Neural progenitor cell (in vitro differentiated cells): ENCODE measurements at regions not wholly inside any gene's neighbourhood (a gene's known extent, or its start where the extent isn't known, plus 50 kb on each side); places are given as distances from the start of the nearest gene placed in this dataset.
"Not testable (repeated sequence)": the region's sequence is repeated elsewhere in the genome, so short reads cannot be mapped to it uniquely, and the experiment has no call there.

Experiments
- DNase-seq: peaks from one replicate; pipeline ENCODE4 v3.0.0-alpha.2; 2016; ENCODE audit warnings: low spot score
- H2AFZ ChIP-seq: fragments of 200-600 bp; sonication (generic); replicated peaks from 2 replicates; pipeline ENCODE4 v1.6.1; 2016; ENCODE audit warnings: antibody characterized with exemption
- H3F3A ChIP-seq: fragments of 200-600 bp; sonication (generic); 2 replicates; pipeline ENCODE4 v1.6.1; 2016; ENCODE audit warnings: antibody characterized with exemption, low read depth
- H3K27ac ChIP-seq: fragments of 200-600 bp; sonication (generic); 2 replicates; pipeline ENCODE4 v1.5.1; 2016; ENCODE audit warnings: mild to moderate bottlenecking
- H3K27me3 ChIP-seq: fragments of 200-600 bp; sonication (generic); 2 replicates; pipeline ENCODE4 v1.6.1; 2016; ENCODE audit warnings: mild to moderate bottlenecking, moderate library complexity
- H3K36me3 ChIP-seq: fragments of 200-600 bp; sonication (generic); 2 replicates; pipeline ENCODE4 v1.5.1; 2016
- H3K4me1 ChIP-seq: fragments of 200-600 bp; sonication (generic); 2 replicates; pipeline ENCODE4 v1.6.1; 2016; ENCODE audit warnings: mixed run types
- H3K4me2 ChIP-seq: fragments of 200-600 bp; sonication (generic); 2 replicates; pipeline ENCODE4 v1.6.1; 2016
- H3K4me3 ChIP-seq: fragments of 200-600 bp; sonication (generic); 2 replicates; pipeline ENCODE4 v1.5.1; 2016
- H3K79me2 ChIP-seq: fragments of 200-600 bp; sonication (generic); 2 replicates; pipeline ENCODE4 v1.6.1; 2016; ENCODE audit warnings: low read depth
- H3K9ac ChIP-seq: fragments of 200-600 bp; sonication (generic); 2 replicates; pipeline ENCODE4 v1.6.1; 2016
- H3K9me3 ChIP-seq: fragments of 200-600 bp; sonication (generic); 2 replicates; pipeline ENCODE4 v1.5.1; 2016; ENCODE audit warnings: low read depth
- H4K20me1 ChIP-seq: fragments of 200-600 bp; sonication (generic); 2 replicates; pipeline ENCODE4 v1.6.1; 2016; ENCODE audit warnings: low read depth
- H3K27ac Mint-ChIP-seq: 3 replicates; pipeline ENCODE4 v1.8.0; 2021; ENCODE audit warnings: mixed read lengths
- H3K27me3 Mint-ChIP-seq: 2 replicates; pipeline ENCODE4 v1.8.0; 2022; ENCODE audit warnings: low read depth, mild to moderate bottlenecking, inconsistent platforms, moderate library complexity, mixed read lengths; ENCODE audit not compliant: insufficient read depth
- H3K36me3 Mint-ChIP-seq: 3 replicates; pipeline ENCODE4 v1.8.0; 2021; ENCODE audit warnings: mixed read lengths
- H3K4me1 Mint-ChIP-seq: 3 replicates; pipeline ENCODE4 v1.8.0; 2021; ENCODE audit warnings: mixed read lengths
- H3K4me3 Mint-ChIP-seq: 3 replicates; pipeline ENCODE4 v1.8.0; 2021; ENCODE audit warnings: mild to moderate bottlenecking, moderate library complexity, mixed read lengths
- H3K9me3 Mint-ChIP-seq: 3 replicates; pipeline ENCODE4 v1.8.0; 2020; ENCODE audit warnings: mixed read lengths
- EZH2 ChIP-seq: fragments of 200-600 bp; sonication (generic); IDR thresholded peaks from 2 replicates; pipeline ENCODE4 v1.6.1; 2017; ENCODE audit warnings: antibody characterized with exemption, mild to moderate bottlenecking, moderate library complexity
- EZH2phosphoT487 ChIP-seq: fragments of 200-600 bp; sonication (generic); IDR thresholded peaks from 2 replicates; pipeline ENCODE4 v1.6.1; 2017; ENCODE audit warnings: antibody characterized with exemption
- TF ChIP-seq, protein P1 (sequence below): fragments of 200-600 bp; sonication (generic); IDR thresholded peaks from 2 replicates; pipeline ENCODE4 v1.5.1; 2017; ENCODE audit warnings: antibody characterized with exemption, mild to moderate bottlenecking

DNA sequence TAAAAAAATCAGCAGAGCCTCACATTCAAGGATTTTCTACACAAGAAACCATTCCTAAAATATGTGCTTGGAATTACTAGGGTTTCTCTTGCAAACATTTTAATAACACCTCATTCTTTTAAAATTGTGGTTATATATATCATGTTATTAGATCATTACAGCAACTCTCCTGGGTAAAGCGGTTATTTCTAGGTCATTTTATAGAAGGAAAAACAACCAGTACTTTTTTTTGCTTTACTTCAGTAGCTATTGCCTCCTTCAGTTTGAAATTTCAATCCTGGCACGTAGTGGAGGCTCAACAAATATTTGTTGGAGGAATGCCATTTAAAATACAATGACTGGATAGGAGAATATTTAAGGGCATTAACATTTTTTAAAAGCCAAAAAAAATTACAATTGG, 220.6 kb downstream of the CDRT15L2 start:
- Mint-ChIP-seq H3K27me3 (peaks cover under 1% of the 10 kb centered on the region), H3K9me3 (peaks cover 1% of the 10 kb centered on the region), H3K27ac (no peak overlapping the region), H3K36me3 (no peaks in the 10 kb centered on the region), H3K4me3 (no peak overlapping the region), H3K4me1 (no peaks in the 10 kb centered on the region)
- TF ChIP-seq EZH2 = no peak
- no peak for TF ChIP-seq EZH2phosphoT487
- TF ChIP-seq, protein P1, sequence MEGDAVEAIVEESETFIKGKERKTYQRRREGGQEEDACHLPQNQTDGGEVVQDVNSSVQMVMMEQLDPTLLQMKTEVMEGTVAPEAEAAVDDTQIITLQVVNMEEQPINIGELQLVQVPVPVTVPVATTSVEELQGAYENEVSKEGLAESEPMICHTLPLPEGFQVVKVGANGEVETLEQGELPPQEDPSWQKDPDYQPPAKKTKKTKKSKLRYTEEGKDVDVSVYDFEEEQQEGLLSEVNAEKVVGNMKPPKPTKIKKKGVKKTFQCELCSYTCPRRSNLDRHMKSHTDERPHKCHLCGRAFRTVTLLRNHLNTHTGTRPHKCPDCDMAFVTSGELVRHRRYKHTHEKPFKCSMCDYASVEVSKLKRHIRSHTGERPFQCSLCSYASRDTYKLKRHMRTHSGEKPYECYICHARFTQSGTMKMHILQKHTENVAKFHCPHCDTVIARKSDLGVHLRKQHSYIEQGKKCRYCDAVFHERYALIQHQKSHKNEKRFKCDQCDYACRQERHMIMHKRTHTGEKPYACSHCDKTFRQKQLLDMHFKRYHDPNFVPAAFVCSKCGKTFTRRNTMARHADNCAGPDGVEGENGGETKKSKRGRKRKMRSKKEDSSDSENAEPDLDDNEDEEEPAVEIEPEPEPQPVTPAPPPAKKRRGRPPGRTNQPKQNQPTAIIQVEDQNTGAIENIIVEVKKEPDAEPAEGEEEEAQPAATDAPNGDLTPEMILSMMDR = no peak
- no peaks in the 10 kb centered on the region for H3F3A ChIP-seq
- H4K20me1 ChIP-seq = no peaks in the 10 kb centered on the region
- no peaks in the 10 kb centered on the region for H3K9me3 ChIP-seq
- DNase-seq = no peak
- no peak overlapping the region for H3K4me3 ChIP-seq
- no peak overlapping the region for H2AFZ ChIP-seq
- H3K27ac ChIP-seq = no peak overlapping the region
- H3K79me2 ChIP-seq = no peaks in the 10 kb centered on the region
- no peaks in the 10 kb centered on the region for H3K36me3 ChIP-seq
- no peak overlapping the region for H3K9ac ChIP-seq
- H3K4me2 ChIP-seq = no peak overlapping the region
- no peaks in the 10 kb centered on the region for H3K27me3 ChIP-seq
- H3K4me1 ChIP-seq = no peaks in the 10 kb centered on the region

- Mint-ChIP-seq H3K36me3 (no peaks in the 10 kb centered on the region), H3K4me1 (no peaks in the 10 kb centered on the region), H3K4me3 (no peak overlapping the region), H3K27ac (no peak overlapping the region), H3K9me3 (peaks cover 4% of the 10 kb centered on the region), H3K27me3 (peaks cover 3% of the 10 kb centered on the region)
- no peaks in the 10 kb centered on the region for H3K79me2 ChIP-seq
- H3K4me3 ChIP-seq = no peak overlapping the region
- no peaks in the 10 kb centered on the region for H3F3A ChIP-seq
- no peaks in the 10 kb centered on the region for H3K4me1 ChIP-seq
- H3K36me3 ChIP-seq = no peaks in the 10 kb centered on the region
- H4K20me1 ChIP-seq = no peaks in the 10 kb centered on the region
- H3K9me3 ChIP-seq = no peaks in the 10 kb centered on the region
- no peak for DNase-seq
- no peak overlapping the region for H3K4me2 ChIP-seq
- H2AFZ ChIP-seq = no peak overlapping the region
- H3K27me3 ChIP-seq = no peaks in the 10 kb centered on the region
- H3K27ac ChIP-seq = no peak overlapping the region
- H3K9ac ChIP-seq = no peak overlapping the region
- TF ChIP-seq, protein P1 = no peak
- no peak for TF ChIP-seq EZH2
Measured at GRCh38 chr17:20805751-20806150, 226.2 kb downstream of the CDRT15L2 start.

- H3K4me1 ChIP-seq, H3F3A ChIP-seq, H3K9me3 ChIP-seq, H3K27me3 ChIP-seq, H3K9ac ChIP-seq, H3K36me3 ChIP-seq, H3K27ac Mint-ChIP-seq, H3K9me3 Mint-ChIP-seq, H3K4me3 ChIP-seq, DNase-seq, H3K27ac ChIP-seq, H3K27me3 Mint-ChIP-seq, H4K20me1 ChIP-seq, H2AFZ ChIP-seq, H3K4me3 Mint-ChIP-seq, H3K4me1 Mint-ChIP-seq, H3K4me2 ChIP-seq, H3K36me3 Mint-ChIP-seq, H3K79me2 ChIP-seq: not testable (repeated sequence)
Measured at GRCh38 chr17:20807566-20807965, 228.0 kb downstream of the CDRT15L2 start.

DNA sequence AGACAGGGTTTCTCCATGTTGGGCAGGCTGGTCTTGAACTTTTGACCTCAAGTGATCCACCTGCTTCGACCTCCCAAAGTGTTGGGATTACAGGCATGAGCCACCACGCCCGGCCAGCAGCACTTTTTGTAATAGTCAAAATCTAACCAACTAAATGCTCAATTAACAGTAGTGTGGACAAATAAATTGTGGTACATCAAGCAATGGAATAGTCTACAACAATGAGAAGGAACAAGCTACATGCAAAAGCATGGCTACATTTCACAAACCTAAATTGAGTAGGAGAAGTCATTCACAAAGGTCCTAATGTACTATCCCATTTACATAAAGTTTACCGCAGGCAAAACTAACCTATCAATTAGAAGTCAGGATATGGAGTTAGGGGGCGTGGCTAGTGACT, 227.4 kb downstream of the USP22 start:
- H4K20me1 ChIP-seq, H3K36me3 Mint-ChIP-seq, DNase-seq, H3K27me3 ChIP-seq, H3K4me3 ChIP-seq, H3K36me3 ChIP-seq, H3K79me2 ChIP-seq, H3K4me1 ChIP-seq, H3K27me3 Mint-ChIP-seq, H3K9me3 ChIP-seq, H3K4me3 Mint-ChIP-seq, H3K9me3 Mint-ChIP-seq, H3K27ac ChIP-seq, H3K27ac Mint-ChIP-seq, H3K9ac ChIP-seq, H3K4me1 Mint-ChIP-seq, H3F3A ChIP-seq, H2AFZ ChIP-seq, H3K4me2 ChIP-seq: not testable (repeated sequence)
